IPS-NIHi11 (cell line): ENCODE measurements at regions not wholly inside any gene's neighbourhood (a gene's known extent, or its start where the extent isn't known, plus 50 kb on each side); places are given as distances from the start of the nearest gene placed in this dataset.

Source experiments
- DNase-seq: peaks from one replicate; pipeline ENCODE4 v3.0.0; 2012; ENCODE audit warnings: mixed read lengths, low spot score

GRCh38 chr3:73954506-73954905, 329.8 kb upstream of the PDZRN3 start:
- DNase-seq: no peak

GRCh38 chr3:73952781-73953180, 328.0 kb upstream of the PDZRN3 start:
- no peak for DNase-seq

GRCh38 chr3:73950865-73951558, 326.3 kb upstream of the PDZRN3 start:
- no peak for DNase-seq

GRCh38 chr3:73945541-73945940, 320.8 kb upstream of the PDZRN3 start:
- no peak for DNase-seq

GRCh38 chr3:73939985-73940384, 315.2 kb upstream of the PDZRN3 start:
- DNase-seq: no peak

GRCh38 chr3:73933585-73933984, 308.8 kb upstream of the PDZRN3 start:
- no peak for DNase-seq

GRCh38 chr3:73927203-73927570, 302.4 kb upstream of the PDZRN3 start:
- DNase-seq: no peak

- DNase-seq: no peak
These were observed 301.8 kb upstream of the PDZRN3 start for GRCh38 chr3:73926360-73927202.

- no peak for DNase-seq
These were observed 300.3 kb upstream of the PDZRN3 start for GRCh38 chr3:73925011-73925410.

- no peak for DNase-seq
These were observed 299.3 kb upstream of the PDZRN3 start for GRCh38 chr3:73924048-73924447.

GRCh38 chr3:73917643-73918042, 292.9 kb upstream of the PDZRN3 start:
- DNase-seq: no peak

GRCh38 chr3:73915886-73916285, 291.1 kb upstream of the PDZRN3 start:
- no peak for DNase-seq

GRCh38 chr3:73908218-73908617, 283.5 kb upstream of the PDZRN3 start:
- no peak for DNase-seq

- DNase-seq: no peak
These were observed 276.9 kb upstream of the PDZRN3 start for GRCh38 chr3:73901686-73902085.

GRCh38 chr3:73894474-73895213, 269.9 kb upstream of the PDZRN3 start:
- no peak for DNase-seq

GRCh38 chr3:73893089-73893488, 268.3 kb upstream of the PDZRN3 start:
- no peak for DNase-seq

GRCh38 chr3:73885862-73886261, 261.1 kb upstream of the PDZRN3 start:
- DNase-seq: no peak

- DNase-seq: no peak
These were observed 259.6 kb upstream of the PDZRN3 start for GRCh38 chr3:73884361-73884760.

GRCh38 chr3:73883497-73883896, 258.8 kb upstream of the PDZRN3 start:
- DNase-seq: no peak

GRCh38 chr3:73874606-73875369, 250.0 kb upstream of the PDZRN3 start:
- DNase-seq: peak; percentile 22

- DNase-seq: no peak
These were observed 249.4 kb upstream of the PDZRN3 start for GRCh38 chr3:73874161-73874560.

GRCh38 chr3:73868688-73869315, 244.1 kb upstream of the PDZRN3 start:
- DNase-seq: peak; percentile 44
